SJSA1 (cell line): ENCODE measurements at regions not wholly inside any gene's neighbourhood (a gene's known extent, or its start where the extent isn't known, plus 50 kb on each side); places are given as distances from the start of the nearest gene placed in this dataset.

ENCODE experiments used
- DNase-seq, 2 experiments: peaks; one replicate each; pipeline ENCODE4 v3.0.0-alpha.2; 2015 to 2020; ENCODE audit warnings: low spot score in 2 of 2, low read depth in 1 of 2
- H3K27ac ChIP-seq: fragments of 250-450 bp; sonication (Bioruptor Pico); 2 replicates; pipeline ENCODE4 v1.5.1; 2020; ENCODE audit warnings: mild to moderate bottlenecking, moderate library complexity
- H3K27me3 ChIP-seq: fragments of 250-450 bp; sonication (Bioruptor Pico); replicated peaks from 2 replicates; pipeline ENCODE4 v1.5.1; 2020; ENCODE audit warnings: mild to moderate bottlenecking, moderate library complexity
- H3K36me3 ChIP-seq: fragments of 250-450 bp; sonication (Bioruptor Pico); 2 replicates; pipeline ENCODE4 v1.5.1; 2020; ENCODE audit warnings: mild to moderate bottlenecking
- H3K4me1 ChIP-seq: fragments of 250-450 bp; sonication (Bioruptor Pico); replicated peaks from 2 replicates; pipeline ENCODE4 v1.6.1; 2021; ENCODE audit warnings: mild to moderate bottlenecking
- H3K4me3 ChIP-seq: fragments of 250-450 bp; sonication (Bioruptor Pico); 2 replicates; pipeline ENCODE4 v1.5.1; 2020; ENCODE audit warnings: mild to moderate bottlenecking
- H3K9me3 ChIP-seq: fragments of 250-450 bp; sonication (Bioruptor Pico); replicated peaks from 2 replicates; pipeline ENCODE4 v1.5.1; 2020; ENCODE audit warnings: mild to moderate bottlenecking

DNA sequence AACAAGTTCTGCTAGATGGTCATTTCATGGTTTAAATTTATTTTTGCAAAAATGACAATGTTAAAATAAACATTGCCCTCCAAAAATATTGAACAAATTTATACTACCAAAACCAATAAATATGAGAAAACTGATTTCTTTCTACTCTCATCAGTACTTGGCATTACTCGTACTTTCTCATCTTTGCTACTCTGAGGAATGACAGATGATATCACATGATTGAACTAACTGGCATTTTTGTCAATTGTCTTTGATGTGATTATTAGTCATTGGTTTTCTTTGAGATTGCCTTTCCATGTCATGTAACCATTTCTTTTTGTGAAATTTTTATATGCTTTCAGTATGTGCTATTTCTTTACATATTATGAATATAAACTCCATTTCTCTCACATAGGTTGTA, 167.0 kb upstream of the ITGA4 start:
- no peak overlapping the region for H3K4me3 ChIP-seq
- H3K9me3 ChIP-seq = no peaks in the 10 kb centered on the region
- no peak overlapping the region for H3K27ac ChIP-seq
- no peaks in the 10 kb centered on the region for H3K27me3 ChIP-seq
- no peaks in the 10 kb centered on the region for H3K36me3 ChIP-seq
- DNase-seq = no peak
- no peaks in the 10 kb centered on the region for H3K4me1 ChIP-seq

DNA sequence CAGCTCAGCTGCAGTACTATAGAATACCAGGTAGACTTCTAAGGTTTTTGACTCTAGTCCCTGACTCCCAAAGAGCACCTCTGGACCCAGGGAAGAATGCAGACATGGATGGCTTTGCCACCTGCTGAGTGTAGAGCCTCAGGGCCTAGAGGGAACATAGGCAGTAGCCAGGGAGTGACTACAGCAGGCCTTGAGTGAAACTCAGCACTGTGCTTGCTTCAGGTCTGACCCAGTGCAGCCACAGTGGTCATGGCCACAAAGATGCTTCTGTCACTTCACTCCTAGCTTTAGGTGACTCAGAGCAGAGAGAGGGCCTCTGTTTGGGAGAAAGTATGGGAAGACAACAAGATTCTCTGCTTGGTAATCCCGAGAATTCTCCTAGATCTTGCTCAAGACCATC, 162.2 kb upstream of the ITGA4 start:
- Histone ChIP-seq H3K4me3 (no peak overlapping the region), H3K36me3 (no peaks in the 10 kb centered on the region)
- DNase-seq = no peak

GRCh38 chr2:181300600-181301291, 156.4 kb upstream of the ITGA4 start:
- Histone ChIP-seq H3K9me3 (no peaks in the 10 kb centered on the region), H3K36me3 (no peaks in the 10 kb centered on the region), H3K27me3 (no peaks in the 10 kb centered on the region), H3K27ac (no peak overlapping the region), H3K4me1 (peaks cover 4% of the 10 kb centered on the region), H3K4me3 (no peak overlapping the region)
- no peak for DNase-seq

More for the DNA sequence above, 162.2 kb upstream of the ITGA4 start:
- H3K4me1 ChIP-seq = no peaks in the 10 kb centered on the region
- no peaks in the 10 kb centered on the region for H3K27me3 ChIP-seq
- H3K27ac ChIP-seq = no peak overlapping the region
- no peaks in the 10 kb centered on the region for H3K9me3 ChIP-seq

- no peaks in the 10 kb centered on the region for H3K9me3 ChIP-seq
- DNase-seq = no peak
Measured at GRCh38 chr2:181304011-181304844, 153.0 kb upstream of the ITGA4 start.

GRCh38 chr2:181305301-181306123, 151.7 kb upstream of the ITGA4 start:
- H3K4me3 ChIP-seq = no peak overlapping the region
- peaks cover 20% of the 10 kb centered on the region for H3K4me1 ChIP-seq
- peak in 1 of 2 experiments; percentile 28 for DNase-seq
- no peaks in the 10 kb centered on the region for H3K27me3 ChIP-seq
- H3K36me3 ChIP-seq = no peaks in the 10 kb centered on the region
- no peaks in the 10 kb centered on the region for H3K9me3 ChIP-seq
- peak overlapping the region; percentile 32 for H3K27ac ChIP-seq

More at GRCh38 chr2:181304011-181304844, 153.0 kb upstream of the ITGA4 start:
- H3K4me1 ChIP-seq = peaks cover 20% of the 10 kb centered on the region
- H3K4me3 ChIP-seq = no peak overlapping the region
- no peaks in the 10 kb centered on the region for H3K27me3 ChIP-seq
- H3K36me3 ChIP-seq = no peaks in the 10 kb centered on the region
- H3K27ac ChIP-seq = no peak overlapping the region

DNA sequence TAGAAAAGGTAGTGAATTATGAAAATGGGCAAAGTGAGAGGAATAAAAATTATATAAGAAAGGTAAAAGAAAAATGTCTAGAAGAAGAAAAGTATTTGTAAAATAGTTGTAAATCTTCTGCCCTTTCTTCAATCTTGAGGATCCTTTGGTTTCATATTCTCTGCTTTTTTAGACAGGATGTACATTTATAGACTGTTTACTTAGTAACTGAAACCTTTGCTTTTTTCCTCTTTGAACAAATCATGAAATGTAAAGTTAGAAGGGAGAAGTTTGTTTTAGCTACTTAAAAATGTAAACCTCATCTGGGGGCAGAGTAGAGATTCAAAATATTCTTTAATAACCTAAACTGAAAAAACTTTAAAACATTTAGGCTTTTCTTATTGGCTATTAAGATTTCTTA, 150.4 kb upstream of the ITGA4 start:
- Histone ChIP-seq H3K36me3 (no peaks in the 10 kb centered on the region), H3K27ac (peak overlapping the region; percentile 32), H3K4me1 (peaks cover 20% of the 10 kb centered on the region), H3K4me3 (no peak overlapping the region), H3K27me3 (no peaks in the 10 kb centered on the region), H3K9me3 (no peaks in the 10 kb centered on the region)
- DNase-seq = peak in 1 of 2 experiments; percentile 21

DNA sequence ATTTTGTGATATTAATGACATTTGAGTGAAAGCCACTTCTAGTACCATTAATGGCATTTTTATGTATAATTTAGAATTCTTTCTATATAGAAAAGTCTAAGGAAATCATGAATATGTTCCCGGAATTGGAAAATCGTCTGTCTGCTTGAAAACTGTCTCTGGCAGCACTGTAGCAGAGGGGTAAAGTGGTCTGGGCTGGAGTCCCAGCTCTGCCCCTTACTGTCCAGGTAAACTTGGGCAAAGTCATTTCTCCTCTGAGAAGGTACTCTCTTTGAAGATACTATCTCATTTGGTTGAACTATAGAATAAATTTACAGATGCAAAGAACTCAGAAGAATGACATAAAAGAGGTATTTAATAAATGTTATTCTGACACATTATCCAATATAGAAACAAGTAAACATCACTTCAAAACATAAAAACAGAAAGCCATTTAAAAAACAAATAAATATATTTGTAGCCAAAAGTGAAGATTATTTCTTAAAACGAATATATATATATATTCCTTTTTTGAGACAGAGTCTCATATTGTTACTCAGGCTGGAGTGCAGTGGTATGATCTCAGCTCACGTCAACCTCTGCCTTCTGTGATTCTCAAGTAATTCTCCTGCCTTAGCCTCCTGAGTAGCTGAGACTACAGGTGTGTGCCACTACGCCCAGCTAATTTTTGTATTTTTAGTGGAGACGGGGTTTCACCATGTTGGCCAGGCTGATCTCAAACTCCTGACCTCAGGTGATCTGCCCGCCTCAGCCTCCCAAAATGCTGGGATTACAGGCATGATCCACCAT, 149.8 kb upstream of the ITGA4 start:
- no peaks in the 10 kb centered on the region for H3K36me3 ChIP-seq
- no peak overlapping the region for H3K4me3 ChIP-seq
- no peak for DNase-seq
- no peaks in the 10 kb centered on the region for H3K9me3 ChIP-seq
- no peaks in the 10 kb centered on the region for H3K27me3 ChIP-seq
- H3K4me1 ChIP-seq = peaks cover 20% of the 10 kb centered on the region
- H3K27ac ChIP-seq = peak overlapping the region; percentile 32

- Histone ChIP-seq H3K4me1 (peaks cover 20% of the 10 kb centered on the region), H3K9me3 (no peaks in the 10 kb centered on the region), H3K27me3 (no peaks in the 10 kb centered on the region), H3K4me3 (no peak overlapping the region), H3K27ac (no peak overlapping the region), H3K36me3 (no peaks in the 10 kb centered on the region)
- DNase-seq = no peak
Measured at GRCh38 chr2:181308766-181309515, 148.2 kb upstream of the ITGA4 start.

- Histone ChIP-seq H3K4me1 (peaks cover 20% of the 10 kb centered on the region), H3K4me3 (no peak overlapping the region), H3K36me3 (no peaks in the 10 kb centered on the region), H3K27ac (no peak overlapping the region), H3K27me3 (no peaks in the 10 kb centered on the region), H3K9me3 (no peaks in the 10 kb centered on the region)
- no peak for DNase-seq
Measured at GRCh38 chr2:181309586-181309985, 147.6 kb upstream of the ITGA4 start.

DNA sequence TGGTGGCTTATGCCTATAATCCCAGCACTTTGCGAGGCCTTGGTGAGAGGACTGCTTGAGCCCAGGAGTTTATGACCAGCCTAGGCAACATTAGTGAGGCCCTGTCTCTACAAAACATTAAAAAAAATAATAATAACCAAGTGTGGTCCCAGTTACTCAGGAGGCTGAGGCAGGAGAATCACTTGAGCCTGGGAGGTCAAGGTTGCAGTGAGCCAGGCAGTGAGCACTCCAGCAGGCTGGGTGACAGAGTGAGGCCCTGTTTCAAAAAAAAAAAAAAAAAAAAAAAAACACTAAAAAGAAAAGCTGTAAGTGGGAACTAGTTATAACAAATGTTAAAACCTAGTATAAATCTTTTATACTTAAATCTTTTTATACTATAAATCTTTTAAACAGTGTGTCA, 146.2 kb upstream of the ITGA4 start:
- Histone ChIP-seq H3K4me1 (peaks cover 14% of the 10 kb centered on the region), H3K4me3 (no peak overlapping the region), H3K27ac (no peak overlapping the region), H3K9me3 (no peaks in the 10 kb centered on the region), H3K27me3 (no peaks in the 10 kb centered on the region), H3K36me3 (no peaks in the 10 kb centered on the region)
- no peak for DNase-seq

GRCh38 chr2:181311837-181312236, 145.3 kb upstream of the ITGA4 start:
- Histone ChIP-seq H3K4me3 (no peak overlapping the region), H3K36me3 (no peaks in the 10 kb centered on the region), H3K4me1 (peaks cover 5% of the 10 kb centered on the region), H3K9me3 (no peaks in the 10 kb centered on the region), H3K27me3 (no peaks in the 10 kb centered on the region), H3K27ac (no peak overlapping the region)
- DNase-seq = no peak

DNA sequence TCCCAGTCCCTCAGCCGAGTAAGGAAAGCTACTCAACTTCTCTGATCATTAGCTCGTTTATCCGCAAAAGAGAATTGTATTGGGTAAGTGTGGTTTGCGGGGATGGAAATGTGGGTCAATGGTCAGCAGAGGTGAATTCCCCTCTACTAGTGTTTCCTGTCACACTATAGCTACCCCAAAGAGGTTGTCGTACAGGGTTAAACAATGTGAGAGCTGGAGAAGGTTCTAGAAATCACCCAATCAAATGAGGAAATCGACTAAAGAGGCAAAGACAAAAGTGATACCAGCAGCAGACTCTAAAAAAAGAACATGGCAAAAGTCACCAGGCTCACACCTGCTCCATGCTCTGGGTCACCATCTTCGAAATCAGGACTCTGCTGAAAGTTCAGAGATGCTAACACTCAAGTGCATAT, 144.7 kb upstream of the ITGA4 start:
- DNase-seq = no peak
- Histone ChIP-seq H3K27ac (no peak overlapping the region), H3K4me3 (no peak overlapping the region)

GRCh38 chr2:181313845-181314244, 143.3 kb upstream of the ITGA4 start:
- H3K27ac ChIP-seq = no peak overlapping the region
- DNase-seq = no peak
- no peaks in the 10 kb centered on the region for H3K4me1 ChIP-seq

More for the DNA sequence above, 144.7 kb upstream of the ITGA4 start:
- no peaks in the 10 kb centered on the region for H3K4me1 ChIP-seq
- no peaks in the 10 kb centered on the region for H3K9me3 ChIP-seq
- H3K27me3 ChIP-seq = no peaks in the 10 kb centered on the region
- H3K36me3 ChIP-seq = no peaks in the 10 kb centered on the region

More at GRCh38 chr2:181313845-181314244, 143.3 kb upstream of the ITGA4 start:
- no peaks in the 10 kb centered on the region for H3K9me3 ChIP-seq
- no peaks in the 10 kb centered on the region for H3K36me3 ChIP-seq
- H3K4me3 ChIP-seq = no peak overlapping the region
- H3K27me3 ChIP-seq = no peaks in the 10 kb centered on the region
